GM18861 (cell line): ENCODE measurements at regions not wholly inside any gene's neighbourhood (a gene's known extent, or its start where the extent isn't known, plus 50 kb on each side); places are given as distances from the start of the nearest gene placed in this dataset.

Experiments used
- ATAC-seq: cut with Tn5 transposase; IDR thresholded peaks from one replicate; pipeline ENCODE4 v1.9.1; 2021; ENCODE audit not compliant: unreplicated experiment

DNA sequence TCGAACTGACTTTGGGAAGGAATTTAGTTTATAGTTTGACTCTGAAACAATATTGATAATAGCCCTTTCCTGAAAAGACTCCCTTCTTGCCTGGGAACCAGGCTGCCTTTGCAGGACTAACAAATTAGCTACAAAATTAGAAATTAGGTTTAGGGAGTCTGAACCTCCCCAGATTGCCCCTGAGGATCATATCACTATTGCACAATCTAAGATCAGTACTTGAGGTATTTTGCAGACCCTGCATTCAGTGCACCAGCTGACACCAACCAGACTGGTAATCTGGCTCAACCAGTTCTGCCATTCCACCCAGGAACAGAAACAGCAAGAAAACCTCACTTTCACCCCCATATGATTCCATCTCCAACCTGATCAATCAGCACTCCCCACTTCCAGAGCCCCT is 131.8 kb upstream of the GALNT5 start:
- ATAC-seq: no peak

DNA sequence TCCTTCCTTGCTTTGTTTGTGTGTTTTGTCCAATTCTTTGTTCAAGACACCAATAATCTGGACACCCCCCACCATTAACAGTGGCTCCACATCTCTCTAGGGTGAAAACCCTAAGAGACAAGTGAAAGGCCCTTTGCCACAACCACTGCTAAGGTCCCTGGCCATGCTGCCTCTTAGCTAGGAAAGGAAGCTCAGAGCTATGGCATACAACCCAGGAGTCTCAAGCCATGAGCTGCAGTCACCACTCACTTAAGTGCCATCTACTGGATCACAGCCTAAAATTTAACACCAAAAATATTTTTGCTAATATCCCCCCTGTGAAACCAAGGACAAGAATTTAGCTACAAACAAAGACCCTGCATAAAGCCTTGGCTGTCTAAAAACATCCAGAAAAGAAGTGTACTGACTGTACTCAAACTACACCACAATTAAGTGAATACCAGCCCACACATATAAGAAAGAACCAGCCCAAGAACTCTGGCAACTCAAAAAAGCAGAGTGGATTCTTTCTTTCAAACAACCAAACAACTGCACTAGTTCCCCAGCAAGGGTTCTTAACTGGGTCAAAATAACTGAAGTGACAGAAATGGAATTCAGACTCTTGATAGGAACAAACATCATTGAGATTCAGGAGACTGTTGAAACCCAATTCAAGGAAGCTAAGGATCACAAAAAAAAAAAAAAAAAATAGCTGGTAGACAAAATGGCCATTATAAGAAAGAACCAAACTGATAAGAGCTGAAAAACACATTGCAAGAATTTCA is 130.1 kb upstream of the GALNT5 start:
- ATAC-seq: no peak

DNA sequence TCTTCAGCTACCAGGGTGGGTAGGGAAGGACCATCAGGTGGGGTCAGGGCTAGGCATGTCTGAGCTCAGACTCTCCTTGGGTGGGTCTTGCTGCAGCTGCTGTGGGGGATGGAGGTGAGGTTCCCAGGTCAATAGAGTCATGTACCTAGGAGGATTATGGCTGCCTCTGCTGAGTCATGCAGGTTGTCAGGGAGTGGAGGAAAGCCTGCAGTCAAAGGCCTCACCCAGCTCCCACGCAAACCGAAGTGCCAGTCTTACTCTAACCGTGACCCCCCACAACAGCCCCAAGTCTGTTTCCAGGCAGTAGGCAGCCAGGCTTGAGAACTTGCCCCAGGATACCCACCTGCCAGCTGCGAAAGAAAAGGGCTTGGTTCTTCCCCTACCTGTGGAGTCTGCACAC is 113.6 kb upstream of the GALNT5 start:
- ATAC-seq: no peak

DNA sequence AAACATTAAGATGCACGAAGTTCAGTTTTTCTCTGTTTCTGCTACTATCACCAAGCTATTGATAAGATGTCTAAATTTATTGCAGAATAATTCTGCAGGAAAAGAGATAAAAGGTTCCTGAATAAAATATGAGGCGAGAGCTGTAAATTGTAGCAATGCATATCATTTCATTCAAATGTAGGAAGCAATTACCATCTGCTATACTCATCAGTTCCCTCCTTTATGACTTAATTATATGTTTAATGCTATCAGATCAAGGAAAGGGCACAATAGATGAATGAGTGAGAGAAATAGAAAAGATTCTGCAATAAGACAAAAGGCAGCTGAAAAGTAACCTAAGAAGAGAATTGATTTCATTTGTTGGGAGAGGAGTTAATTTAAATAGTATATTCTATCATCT is 108.2 kb upstream of the GALNT5 start:
- ATAC-seq: no peak

DNA sequence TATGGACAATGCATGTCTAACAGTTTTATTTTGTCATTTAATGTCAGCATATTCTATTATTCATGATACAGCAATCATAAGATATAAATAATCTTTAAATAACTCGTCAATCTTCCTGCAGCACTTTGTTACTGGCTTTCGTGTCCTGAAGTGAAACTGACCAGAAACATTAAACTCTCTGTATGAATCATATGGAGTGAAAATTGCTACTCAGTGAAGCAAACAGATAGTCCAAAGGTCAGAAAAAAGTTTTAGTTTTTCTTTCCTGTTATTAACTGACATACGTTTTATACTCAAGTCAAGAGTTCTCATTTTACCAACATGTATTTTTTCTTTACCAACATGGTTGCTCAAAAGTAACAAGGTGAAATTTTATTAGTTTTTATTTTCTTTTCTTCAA is 106.8 kb upstream of the GALNT5 start:
- peak; percentile 96 for ATAC-seq

DNA sequence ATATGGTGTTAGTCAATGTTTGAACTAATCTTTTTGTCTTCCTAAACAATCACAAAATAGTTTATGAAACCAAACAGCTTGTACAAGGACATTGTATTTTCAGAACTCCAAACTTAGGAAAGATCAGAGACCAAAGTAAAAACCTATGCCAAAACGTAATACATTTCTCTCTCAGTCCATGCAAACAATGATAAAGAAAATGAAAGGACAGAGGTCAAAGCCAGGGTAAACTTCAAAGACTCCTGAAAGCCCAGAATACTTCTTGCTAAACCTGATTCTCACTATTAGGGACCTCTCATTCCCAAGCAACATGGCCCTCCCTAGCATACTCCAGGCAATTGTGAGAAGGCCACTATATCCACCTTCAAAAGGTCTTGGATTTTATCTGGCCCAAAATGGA is 105.1 kb upstream of the GALNT5 start:
- ATAC-seq: no peak

DNA sequence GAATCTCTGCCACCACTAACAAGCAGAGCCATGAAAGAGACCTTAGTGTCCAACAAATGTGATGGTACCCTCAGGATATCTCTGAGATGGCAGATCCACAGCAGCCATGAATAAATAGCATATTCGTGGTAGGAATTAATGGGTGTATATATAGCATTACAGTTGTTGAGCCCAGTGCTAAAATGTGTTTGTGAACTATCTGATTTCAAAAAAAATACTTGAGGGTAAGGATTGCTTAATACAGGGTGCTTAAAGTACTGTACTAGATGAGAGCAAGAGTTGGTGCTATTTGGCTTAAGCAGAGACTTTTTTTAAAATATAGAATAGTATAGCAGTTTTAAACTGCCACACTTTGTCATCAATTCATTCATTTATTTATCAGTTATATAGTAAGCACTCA is 101.5 kb upstream of the GALNT5 start:
- ATAC-seq: no peak

DNA sequence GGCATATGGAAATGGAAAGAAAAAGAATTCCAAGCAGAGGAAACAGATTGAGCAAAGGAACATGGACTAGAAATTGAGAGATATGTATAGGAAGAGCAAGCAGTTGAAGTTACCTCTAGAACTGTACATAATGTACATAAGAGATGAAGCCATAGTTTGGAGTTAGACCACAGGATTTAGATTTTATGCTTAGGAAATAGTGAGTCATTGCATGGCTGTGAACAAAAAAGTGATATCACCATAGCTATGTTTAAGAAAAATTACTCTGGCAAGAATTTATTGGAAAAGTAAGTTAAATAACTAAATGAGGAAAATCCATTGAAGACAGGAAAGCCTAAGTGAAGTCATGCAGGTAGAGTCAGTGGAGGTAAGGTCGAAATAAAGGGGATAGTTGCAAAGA is 99.4 kb upstream of the GALNT5 start:
- ATAC-seq: no peak

DNA sequence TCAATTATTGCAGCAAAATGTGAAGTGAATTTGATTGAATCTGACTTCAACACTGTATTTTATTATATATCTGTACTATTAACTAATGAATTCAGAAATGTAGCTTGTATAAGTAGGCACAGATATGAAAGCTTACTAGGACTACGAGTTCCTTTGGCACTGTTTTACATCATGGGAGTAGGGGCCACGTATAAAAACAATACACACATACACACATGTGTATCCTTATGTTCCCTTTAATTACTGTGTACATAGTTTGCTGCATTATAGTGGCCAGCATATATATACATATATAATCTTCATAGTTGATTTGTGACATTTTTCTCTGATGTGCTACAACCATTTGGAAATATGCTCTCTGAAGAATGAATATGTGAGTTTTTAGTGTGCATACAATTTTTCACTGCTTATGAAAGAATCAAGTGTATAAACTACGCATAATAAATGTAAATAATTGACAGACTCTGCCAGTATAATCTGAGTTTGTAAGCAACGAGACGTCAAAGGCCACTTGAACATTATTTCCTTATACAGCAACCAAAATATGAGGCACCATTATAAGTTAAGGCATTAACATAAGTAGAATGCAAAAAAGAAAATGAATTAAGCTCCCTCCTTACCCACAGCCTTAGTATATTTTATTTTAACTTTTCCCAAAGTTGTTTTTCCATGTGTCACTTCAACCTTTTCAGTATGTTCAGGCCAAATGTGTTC is 98.1 kb upstream of the GALNT5 start:
- no peak for ATAC-seq

DNA sequence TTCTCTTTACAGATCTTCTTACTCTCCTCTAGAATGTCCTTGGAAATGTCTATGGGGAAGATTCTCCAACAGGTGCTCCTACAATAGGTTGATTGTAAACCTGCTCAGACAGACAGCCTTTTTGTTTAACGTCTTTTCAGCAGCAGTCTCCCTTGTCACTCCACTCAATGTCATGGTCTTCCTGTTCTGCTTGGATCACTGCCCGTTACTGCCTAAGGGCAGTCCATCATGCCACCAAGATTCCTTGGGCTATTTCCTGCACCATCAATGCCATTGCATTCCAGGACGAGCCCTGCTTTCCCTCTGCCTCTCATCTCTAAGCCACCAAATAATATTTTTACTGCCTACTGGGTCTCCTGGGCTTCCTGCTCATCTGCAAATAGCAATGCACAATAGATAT is 97.4 kb upstream of the GALNT5 start:
- ATAC-seq: no peak

DNA sequence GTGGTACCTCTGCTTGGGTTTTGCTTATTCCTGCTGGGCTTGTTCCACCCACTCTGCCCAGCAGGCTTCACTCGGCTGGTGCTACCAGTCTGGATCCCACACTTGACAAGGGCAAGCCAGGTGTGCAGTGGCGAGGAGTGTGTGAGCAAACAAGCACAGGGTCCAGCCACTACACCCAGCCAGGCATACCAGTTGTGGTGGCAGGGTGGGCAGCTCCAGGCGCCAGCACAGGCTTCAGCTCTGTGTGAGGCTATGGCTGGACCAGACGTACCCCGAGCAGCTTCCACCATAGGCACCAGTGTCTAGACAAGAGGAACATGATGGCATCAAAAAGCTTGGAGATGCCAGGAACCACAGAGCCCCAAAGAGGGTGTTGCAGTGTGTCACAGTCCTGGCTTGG is 93.1 kb upstream of the GALNT5 start:
- ATAC-seq: no peak

DNA sequence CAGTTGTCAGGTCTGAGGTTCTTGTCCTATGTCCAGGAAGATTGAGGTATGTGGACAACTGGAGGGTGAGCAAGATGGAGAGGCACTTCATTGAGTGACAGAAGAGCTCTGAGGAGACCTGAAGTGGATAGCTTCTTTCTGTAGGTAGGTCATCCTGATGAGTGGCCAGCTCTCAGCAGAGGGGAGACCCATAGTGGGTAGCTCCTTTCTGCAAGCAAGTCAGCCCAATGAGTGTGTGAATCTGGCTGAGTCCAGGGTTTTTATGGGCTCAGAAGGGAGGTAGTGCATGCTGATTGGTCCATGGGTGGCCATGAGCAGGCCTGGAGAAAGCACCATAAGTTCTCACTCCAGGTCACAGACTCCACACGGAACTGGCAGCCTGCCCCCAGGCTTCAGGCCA is 92.6 kb upstream of the GALNT5 start:
- ATAC-seq: no peak

DNA sequence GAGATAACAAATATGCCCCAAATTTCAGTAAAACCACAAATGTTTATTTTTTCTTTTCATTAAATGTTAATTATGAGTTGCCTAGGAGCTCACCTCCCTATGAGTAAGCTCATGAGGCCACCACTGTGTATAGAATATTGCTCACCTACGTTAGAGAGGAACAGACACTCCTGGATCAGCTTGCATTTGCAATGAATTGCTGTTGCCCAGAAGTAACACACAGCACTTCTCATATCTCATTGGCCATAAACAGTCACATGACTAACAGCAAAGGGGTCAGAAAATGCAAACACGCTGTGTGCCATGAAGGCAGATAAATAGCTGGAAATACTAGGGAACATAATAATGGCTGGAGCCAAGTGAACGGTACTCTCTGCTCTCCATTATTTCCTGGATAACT is 89.0 kb upstream of the GALNT5 start:
- ATAC-seq: no peak

DNA sequence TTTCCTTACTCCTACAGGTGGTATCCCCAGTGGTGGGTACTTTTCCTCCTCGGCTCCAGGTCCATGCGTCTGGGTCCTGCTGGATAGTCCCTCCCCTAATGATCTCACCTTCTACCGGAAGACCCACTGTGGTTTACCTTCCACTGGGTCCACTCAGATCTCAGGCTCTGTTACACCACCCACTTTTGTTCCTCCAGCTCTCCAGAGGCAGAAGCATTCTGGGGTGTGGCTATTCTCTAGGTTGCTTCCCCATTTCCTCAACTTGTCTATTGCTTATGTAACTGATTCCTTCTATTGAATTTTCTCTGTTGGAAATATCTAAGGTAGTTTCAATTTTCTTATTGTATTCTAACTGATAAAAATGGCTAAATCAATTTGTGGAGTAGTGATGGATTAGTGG is 87.6 kb upstream of the GALNT5 start:
- no peak for ATAC-seq

DNA sequence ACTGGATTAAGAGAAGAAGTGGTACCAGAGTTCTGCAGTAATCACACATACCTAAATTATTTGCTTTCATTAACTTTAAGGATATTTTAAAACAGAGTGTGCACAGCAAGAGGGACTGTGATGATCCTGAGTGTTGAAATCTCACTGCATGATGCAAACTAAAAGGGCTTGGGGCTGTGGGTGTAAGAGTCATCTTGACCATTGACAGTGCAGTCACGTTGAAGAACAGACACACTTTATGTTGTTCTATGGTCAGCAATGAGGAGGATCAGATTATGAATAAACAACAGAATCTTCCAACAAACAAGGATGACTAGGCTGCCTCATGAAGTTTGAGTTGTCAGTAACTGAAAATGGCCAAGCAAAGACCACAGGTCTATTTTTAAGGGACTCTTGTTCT is 87.2 kb upstream of the GALNT5 start:
- no peak for ATAC-seq

DNA sequence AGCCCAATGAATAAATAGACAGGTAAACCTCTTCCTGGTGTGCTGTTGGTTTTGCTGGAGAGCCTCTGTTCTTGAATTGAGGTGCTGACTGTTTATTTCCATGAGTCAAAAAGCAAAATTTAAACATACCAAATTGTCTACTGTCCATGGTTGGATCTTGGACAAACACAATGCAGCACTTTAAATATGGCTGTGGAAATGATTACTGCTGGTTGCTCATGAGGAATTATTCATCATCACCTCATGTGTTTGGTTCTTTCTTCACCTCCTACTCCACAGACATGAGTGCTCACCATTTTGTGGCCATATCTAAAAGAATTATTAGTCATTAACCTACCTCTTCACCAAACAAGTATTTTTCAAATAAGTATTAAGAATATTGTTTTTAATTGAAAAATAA is 85.3 kb upstream of the GALNT5 start:
- no peak for ATAC-seq

DNA sequence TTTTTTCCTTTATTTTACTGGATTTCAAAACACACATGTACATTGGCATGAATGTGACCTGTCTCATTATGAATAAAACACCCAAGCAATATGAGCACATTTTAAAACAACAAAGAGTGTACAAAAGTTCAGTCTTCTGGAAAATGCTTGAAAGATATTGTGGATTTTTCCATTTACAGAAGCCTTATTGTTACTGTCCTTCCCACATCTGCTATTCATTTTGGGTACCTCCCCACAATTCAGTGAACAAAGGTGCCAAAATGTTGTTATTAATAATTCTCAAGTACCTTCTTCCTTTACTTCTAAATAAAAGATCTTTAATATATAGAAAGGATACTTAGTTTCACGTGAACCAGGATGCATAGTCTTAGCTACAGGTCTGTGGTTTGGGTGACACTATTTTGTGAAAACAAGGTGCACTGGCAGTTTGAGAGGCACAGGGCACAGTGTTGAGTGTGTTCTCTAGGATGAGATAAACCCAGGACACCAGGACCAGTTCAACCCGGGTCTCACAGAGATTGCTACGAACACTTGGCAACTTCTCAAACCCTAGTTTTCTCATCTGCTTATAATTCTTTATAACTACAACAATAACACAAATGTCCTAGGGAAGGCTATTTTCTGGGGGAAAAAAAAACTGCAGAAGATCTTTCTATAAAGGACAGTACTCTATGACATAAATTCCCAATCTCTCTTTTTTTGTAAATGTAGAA is 84.5 kb upstream of the GALNT5 start:
- no peak for ATAC-seq

DNA sequence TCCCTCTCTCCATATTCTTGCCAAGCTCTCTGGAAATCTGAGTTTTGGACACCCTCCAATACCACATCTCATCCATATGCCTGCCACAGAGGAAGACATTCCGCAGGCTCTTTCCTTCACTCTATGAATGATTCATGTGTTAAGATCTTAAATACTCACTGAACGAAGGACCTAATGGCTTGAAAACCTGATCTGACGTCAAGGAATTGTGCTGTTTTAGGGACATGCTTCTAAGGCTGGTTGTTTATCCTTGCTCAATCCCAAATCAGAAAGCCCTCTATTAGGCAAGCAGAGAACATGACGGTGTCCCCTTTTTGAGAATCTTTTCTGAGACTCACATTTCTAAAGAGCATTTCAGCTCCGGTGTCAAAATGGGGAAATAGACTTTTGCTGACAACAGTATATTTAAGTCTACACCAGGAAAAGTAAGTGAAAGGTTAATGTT is 83.7 kb upstream of the GALNT5 start:
- ATAC-seq: no peak

DNA sequence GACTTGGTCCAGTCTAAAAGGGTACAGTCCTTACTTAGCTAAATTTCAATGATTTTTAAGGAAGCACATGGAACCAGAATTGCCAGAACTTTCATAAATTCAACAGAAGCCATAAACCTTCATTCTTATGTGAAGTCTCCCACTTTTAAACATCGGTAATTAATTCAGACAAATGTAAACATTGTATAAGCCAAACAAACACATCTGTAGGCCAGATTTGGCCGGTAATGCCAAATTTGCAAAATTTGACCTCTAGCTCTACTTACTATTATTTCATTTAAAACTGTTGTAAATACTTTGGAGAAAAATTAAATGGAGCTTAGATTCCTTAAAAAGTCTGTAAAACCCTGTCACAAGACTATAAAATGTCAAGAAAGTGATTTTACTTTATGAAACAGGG is 83.2 kb upstream of the GALNT5 start:
- no peak for ATAC-seq

DNA sequence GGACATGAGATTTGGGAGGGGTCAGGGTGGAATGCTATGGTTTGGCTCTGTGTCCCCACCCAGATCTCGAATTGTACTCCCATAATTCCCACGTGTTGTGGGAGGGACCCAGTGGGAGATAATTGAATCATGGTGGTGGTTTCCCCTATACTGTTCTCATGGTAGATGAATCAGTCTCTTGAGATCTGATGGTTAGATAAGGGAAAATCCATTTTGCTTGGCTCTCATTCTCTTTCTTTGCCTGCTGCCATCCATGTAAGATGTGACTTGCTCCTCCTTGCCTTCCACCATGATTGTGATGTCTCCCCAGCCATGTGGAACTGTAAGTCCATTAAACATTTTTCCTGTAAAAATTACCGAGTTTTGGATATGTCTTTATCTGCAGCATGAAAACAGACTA is 80.9 kb upstream of the GALNT5 start:
- ATAC-seq: no peak

DNA sequence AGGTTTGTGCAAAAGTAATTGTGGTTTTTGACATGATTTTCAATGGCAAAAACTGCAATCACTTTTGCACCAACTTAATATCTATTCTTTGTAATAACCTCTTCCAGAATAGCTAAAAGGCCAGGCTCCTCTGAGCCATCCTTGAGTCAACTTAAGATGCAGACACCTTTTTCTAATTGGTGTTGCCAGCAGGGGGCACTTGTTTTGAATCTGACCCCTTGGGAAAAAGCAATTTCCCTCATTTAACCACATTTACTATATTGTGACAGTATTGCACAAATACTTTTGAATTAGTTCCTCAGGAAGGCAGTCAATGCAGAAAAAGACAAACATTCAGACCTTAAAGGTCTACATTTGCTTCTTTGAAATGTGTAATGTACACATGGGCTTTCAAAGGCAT is 78.6 kb upstream of the GALNT5 start:
- no peak for ATAC-seq
